ENCODE measurements at regions not wholly inside any gene's neighbourhood (a gene's known extent, or its start where the extent isn't known, plus 50 kb on each side); places are given as distances from the start of the nearest gene placed in this dataset.

DNA sequence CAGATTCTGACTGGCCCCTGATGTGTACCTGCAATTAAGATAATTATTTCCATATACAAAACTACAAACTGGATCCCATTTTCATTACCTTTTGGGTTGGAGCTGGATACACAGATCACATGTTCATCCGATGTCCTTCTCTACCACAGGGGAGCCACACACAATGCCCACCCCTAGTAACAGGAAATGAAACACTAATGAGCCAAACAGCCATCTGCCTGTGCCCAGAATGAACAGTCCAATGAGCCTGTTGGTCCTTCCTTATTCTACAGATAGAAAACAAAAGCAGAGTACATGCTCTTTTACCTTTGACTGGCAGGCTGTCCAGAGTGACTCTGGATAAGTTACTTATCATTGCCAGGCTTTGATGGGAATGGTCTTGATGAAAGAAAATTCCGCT is 68.6 kb downstream of the SIPA1L2 start:
- Mint-ChIP-seq H3K27me3 (no peaks in the 10 kb centered on the region), H3K9me3 (no peaks in the 10 kb centered on the region), H3K4me1 (ENCODE audit: low read depth) (peaks cover 17% of the 10 kb centered on the region), H3K27ac (no peak overlapping the region), H3K4me3 (no peak overlapping the region), H3K36me3 (ENCODE audit: low read depth) (no peaks in the 10 kb centered on the region)
- ChIA-PET POLR2A (no interaction called here), CTCF (no interaction called here)
- no peaks in the 10 kb centered on the region for H3K9me3 ChIP-seq (ENCODE audit: control insufficient read depth in 1 of 2, insufficient read depth in 1 of 2, low read length in 2 of 2)
- DNase-seq, result no peak
- no peaks in the 10 kb centered on the region for H3K36me3 ChIP-seq (ENCODE audit: insufficient read depth, low read length)
- H3K27me3 ChIP-seq (ENCODE audit: control insufficient read depth in 1 of 2, insufficient read depth in 2 of 2, low read length in 2 of 2), result no peaks in the 10 kb centered on the region
- intact Hi-C loops (cut with DNase I, micrococcal nuclease), result no loop called here
- no peak overlapping the region for H3K27ac ChIP-seq (ENCODE audit: low read depth in 1 of 2, low read length in 2 of 2)
- H3K4me1 ChIP-seq (ENCODE audit: insufficient read depth, low read length), result peaks cover 5% of the 10 kb centered on the region
- TF ChIP-seq CTCF (IDR thresholded peaks at IDR 0.05), result no peak
- no peak for ATAC-seq (ENCODE audit: poor library complexity)
- H3K4me3 ChIP-seq (ENCODE audit: low read length), result no peak overlapping the region

DNA sequence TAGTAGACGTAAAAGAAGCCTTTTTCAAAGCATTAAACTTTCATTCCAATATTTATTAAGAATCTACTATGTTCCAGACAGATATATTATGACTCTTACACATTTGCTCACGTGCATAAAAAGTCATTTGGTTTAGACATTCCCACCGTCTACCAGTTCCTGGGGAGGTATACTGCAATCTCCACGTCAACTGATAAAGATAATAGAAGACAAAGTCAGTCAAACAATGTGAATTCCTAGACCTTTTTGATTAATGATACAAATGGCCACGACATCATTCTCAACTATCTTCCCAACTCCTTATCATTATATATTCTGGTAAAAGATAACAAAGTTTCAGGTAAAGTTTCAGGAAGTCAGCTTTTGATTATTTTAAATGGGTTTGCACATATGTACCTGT is 69.0 kb downstream of the SIPA1L2 start:
- no peak for ATAC-seq (ENCODE audit: poor library complexity)
- H3K9me3 ChIP-seq (ENCODE audit: control insufficient read depth in 1 of 2, insufficient read depth in 1 of 2, low read length in 2 of 2), result no peaks in the 10 kb centered on the region
- intact Hi-C loops (cut with DNase I, micrococcal nuclease), result no loop called here
- H3K27ac ChIP-seq (ENCODE audit: low read depth in 1 of 2, low read length in 2 of 2), result no peak overlapping the region
- no peak for TF ChIP-seq CTCF (IDR thresholded peaks at IDR 0.05)
- H3K4me1 Mint-ChIP-seq (ENCODE audit: low read depth), result peaks cover 17% of the 10 kb centered on the region
- H3K36me3 Mint-ChIP-seq (ENCODE audit: low read depth), result no peaks in the 10 kb centered on the region
- POLR2A ChIA-PET, result no interaction called here
- no peaks in the 10 kb centered on the region for H3K27me3 ChIP-seq (ENCODE audit: control insufficient read depth in 1 of 2, insufficient read depth in 2 of 2, low read length in 2 of 2)
- no peak overlapping the region for H3K4me3 ChIP-seq (ENCODE audit: low read length)
- CTCF ChIA-PET, result interaction anchor here (0.6 kb wide), 1 partner anchor 10 kb away, joined by 3 read pairs; no protein-coding TSS in a partner anchor
- DNase-seq, result no peak
- no peaks in the 10 kb centered on the region for H3K36me3 ChIP-seq (ENCODE audit: insufficient read depth, low read length)
- no peaks in the 10 kb centered on the region for H3K9me3 Mint-ChIP-seq
- H3K27me3 Mint-ChIP-seq, result no peaks in the 10 kb centered on the region
- H3K4me1 ChIP-seq (ENCODE audit: insufficient read depth, low read length), result peaks cover 5% of the 10 kb centered on the region
- H3K27ac Mint-ChIP-seq, result no peak overlapping the region
- no peak overlapping the region for H3K4me3 Mint-ChIP-seq

DNA sequence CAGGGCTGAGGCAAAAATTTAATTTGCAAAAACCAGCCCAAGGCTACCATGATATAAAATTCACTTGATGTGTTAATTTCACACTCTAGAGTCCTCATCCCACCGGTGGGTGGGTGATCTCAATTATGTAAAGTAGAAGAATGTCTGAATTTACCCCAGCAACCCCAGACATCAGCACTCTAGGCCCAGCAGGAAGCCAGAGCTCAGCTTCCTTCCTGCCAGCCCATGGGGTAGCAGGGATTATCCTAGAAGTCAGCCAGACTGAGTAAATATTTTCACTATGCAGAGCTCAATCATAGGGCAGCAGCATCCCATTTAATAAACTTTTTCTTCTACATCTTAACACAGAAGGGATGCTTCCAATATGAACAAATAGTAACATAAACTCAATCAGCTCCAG is 71.0 kb downstream of the SIPA1L2 start:
- DNase-seq (no peak), ATAC-seq (ENCODE audit: poor library complexity) (no peak)
- ChIA-PET CTCF (interaction anchor here (1.6 kb wide), 1 partner anchor 9 kb away, joined by 3 read pairs; no protein-coding TSS in a partner anchor), POLR2A (no interaction called here)
- Histone ChIP-seq H3K4me3 (ENCODE audit: low read length) (no peak overlapping the region), H3K27ac (ENCODE audit: low read depth in 1 of 2, low read length in 2 of 2) (no peak overlapping the region), H3K27me3 (ENCODE audit: control insufficient read depth in 1 of 2, insufficient read depth in 2 of 2, low read length in 2 of 2) (no peaks in the 10 kb centered on the region), H3K4me1 (ENCODE audit: insufficient read depth, low read length) (peaks cover 5% of the 10 kb centered on the region), H3K9me3 (ENCODE audit: control insufficient read depth in 1 of 2, insufficient read depth in 1 of 2, low read length in 2 of 2) (no peaks in the 10 kb centered on the region), H3K36me3 (ENCODE audit: insufficient read depth, low read length) (no peaks in the 10 kb centered on the region)
- intact Hi-C loops (cut with DNase I, micrococcal nuclease), result no loop called here
- Mint-ChIP-seq H3K4me1 (ENCODE audit: low read depth) (peaks cover 17% of the 10 kb centered on the region), H3K9me3 (no peaks in the 10 kb centered on the region), H3K27ac (no peak overlapping the region), H3K27me3 (no peaks in the 10 kb centered on the region), H3K36me3 (ENCODE audit: low read depth) (no peaks in the 10 kb centered on the region), H3K4me3 (no peak overlapping the region)
- no peak for TF ChIP-seq CTCF (IDR thresholded peaks at IDR 0.05)
